ENCODE measurements at regions not wholly inside any gene's neighbourhood (a gene's known extent, or its start where the extent isn't known, plus 50 kb on each side); places are given as distances from the start of the nearest gene placed in this dataset.

GRCh38 chr3:76038949-76039348 is 253.6 kb upstream of the ZNF717 start:
- no peak for TF ChIP-seq CTCF (IDR thresholded peaks at IDR 0.05)
- no peak for TF ChIP-seq ZFX (IDR thresholded peaks at IDR 0.05; ENCODE audit: borderline replicate concordance)
